SK-N-SH (cell line): ENCODE measurements at regions not wholly inside any gene's neighbourhood (a gene's known extent, or its start where the extent isn't known, plus 50 kb on each side); places are given as distances from the start of the nearest gene placed in this dataset.

Source experiments
- CTCF ChIA-PET: fragments of 300-600, 350-600 bp; formaldehyde crosslinking; extraction: SDS; loops from one replicate; lab custom pipeline; 2021; lab: Yijun Ruan, JAX
- POLR2A ChIA-PET: fragments of 350-600 bp; sonication (Branson Sonifier 250); formaldehyde crosslinking; extraction: SDS; loops from one replicate; lab custom pipeline; 2020; ENCODE audit warnings: antibody characterized with exemption, inconsistent platforms; lab: Yijun Ruan, JAX
- DNase-seq: peaks from one replicate; pipeline ENCODE4 v3.0.0; 2012
- H2AFZ ChIP-seq: fragments of 200-600 bp; sonication (generic); 2 replicates; pipeline ENCODE4 v1.8.1; 2016; ENCODE audit warnings: antibody characterized with exemption, mild to moderate bottlenecking, low read depth
- H3F3A ChIP-seq: fragments of 200-600 bp; sonication (generic); replicated peaks from 2 replicates; pipeline ENCODE3; 2016; ENCODE audit warnings: antibody characterized with exemption, mild to moderate bottlenecking; ENCODE audit not compliant: insufficient read depth
- H3K27ac ChIP-seq, 2 experiments: fragments of 200-500 bp in 1 of 2; fragments of 200-600 bp in 1 of 2; sonication (Bioruptor generic) in 1 of 2; sonication (generic), shearing (Covaris generic) in 1 of 2; 2 replicates each; pipeline versions ENCODE4 v1.5.1 to v1.6.1; 2014 to 2016; ENCODE audit warnings: low read depth in 2 of 2, inconsistent platforms in 1 of 2, low read length in 1 of 2, mild to moderate bottlenecking in 1 of 2, mixed read lengths in 1 of 2
- H3K27me3 ChIP-seq: fragments of 200-600 bp; sonication (generic), shearing (Covaris generic); 2 replicates; pipeline ENCODE4 v1.6.1; 2016; ENCODE audit warnings: mixed run types; ENCODE audit not compliant: insufficient read depth
- H3K36me3 ChIP-seq, 2 experiments: fragments of 200-500 bp in 1 of 2; fragments of 200-600 bp in 1 of 2; sonication (Bioruptor generic) in 1 of 2; sonication (generic) in 1 of 2; replicated peaks in 1 of 2; 2 replicates each; pipeline versions ENCODE3 to v1.5.1; 2014 to 2016; ENCODE audit warnings: low read length in 1 of 2, mild to moderate bottlenecking in 1 of 2; ENCODE audit not compliant: insufficient read depth in 2 of 2, control insufficient read depth in 1 of 2
- H3K4me1 ChIP-seq, 2 experiments: fragments of 200-500 bp in 1 of 2; fragments of 200-600 bp in 1 of 2; sonication (Bioruptor generic) in 1 of 2; sonication (generic), shearing (Covaris generic) in 1 of 2; 2 replicates each; pipeline versions ENCODE4 v1.5.1 to v1.6.1; 2014 to 2016; ENCODE audit warnings: low read depth in 1 of 2, low read length in 1 of 2, mixed run types in 1 of 2; ENCODE audit not compliant: insufficient read depth in 2 of 2, control insufficient read depth in 1 of 2
- H3K4me2 ChIP-seq: fragments of 200-600 bp; sonication (generic), shearing (Covaris generic); 2 replicates; pipeline ENCODE4 v1.6.1; 2017; ENCODE audit warnings: mixed run types
- H3K4me3 ChIP-seq, 2 experiments: fragments of 200-500 bp in 1 of 2; fragments of 200-600 bp in 1 of 2; sonication (Bioruptor generic) in 1 of 2; sonication (generic), shearing (Covaris generic) in 1 of 2; 2 replicates each; pipeline versions ENCODE4 v1.5.1 to v1.8.1; 2014 to 2016; ENCODE audit warnings: low read depth in 2 of 2, inconsistent platforms in 1 of 2, low read length in 1 of 2, mild to moderate bottlenecking in 1 of 2, mixed read lengths in 1 of 2, moderate library complexity in 1 of 2
- H3K79me2 ChIP-seq: fragments of 200-600 bp; sonication (generic); 2 replicates; pipeline ENCODE4 v1.8.1; 2017; ENCODE audit warnings: mild to moderate bottlenecking; ENCODE audit not compliant: insufficient read depth
- H3K9ac ChIP-seq: fragments of 200-600 bp; sonication (generic); 2 replicates; pipeline ENCODE4 v1.6.1; 2017; ENCODE audit warnings: mixed run types
- H3K9me2 ChIP-seq: fragments of 200-600 bp; sonication (generic); 2 replicates; pipeline ENCODE4 v1.6.1; 2017; ENCODE audit warnings: mixed run types
- H3K9me3 ChIP-seq: fragments of 200-600 bp; sonication (generic); 2 replicates; pipeline ENCODE4 v1.6.1; 2017; ENCODE audit warnings: mixed run types, mild to moderate bottlenecking, moderate library complexity
- H4K20me1 ChIP-seq: fragments of 200-600 bp; sonication (generic); 2 replicates; pipeline ENCODE4 v1.6.1; 2017; ENCODE audit warnings: mild to moderate bottlenecking, mixed run types; ENCODE audit not compliant: insufficient read depth
- EP300 ChIP-seq, 2 experiments: IDR thresholded peaks; 2 replicates each; pipeline versions ENCODE4 v1.4.0 to v1.6.1; 2012; ENCODE audit warnings: borderline replicate concordance in 1 of 2, low read depth in 1 of 2, low read length in 1 of 2
- FOSL2 ChIP-seq: IDR thresholded peaks from 2 replicates; pipeline ENCODE4 v1.4.0; 2012; ENCODE audit warnings: low read depth, mild to moderate bottlenecking, moderate library complexity, borderline replicate concordance
- FOXM1 ChIP-seq: IDR thresholded peaks from 2 replicates; pipeline ENCODE4 v1.4.0; 2012; ENCODE audit warnings: low read depth, mild to moderate bottlenecking
- GABPA ChIP-seq: IDR thresholded peaks from 2 replicates; pipeline ENCODE4 v1.4.0; 2012; ENCODE audit warnings: low read depth, mild to moderate bottlenecking
- JUND ChIP-seq: IDR thresholded peaks from 2 replicates; pipeline ENCODE4 v1.4.0; 2012
- NFIC ChIP-seq: IDR thresholded peaks from 2 replicates; pipeline ENCODE4 v1.4.0; 2012; ENCODE audit warnings: borderline replicate concordance
- RAD21 ChIP-seq: IDR thresholded peaks from 2 replicates; pipeline ENCODE4 v1.6.1; 2012; ENCODE audit warnings: mild to moderate bottlenecking, low read length
- RCOR1 ChIP-seq: fragments of 150-350 bp; IDR thresholded peaks from 2 replicates; pipeline ENCODE4 v1.6.1; 2017; ENCODE audit warnings: antibody characterized with exemption, low read length
- RFX5 ChIP-seq: IDR thresholded peaks from 2 replicates; pipeline ENCODE4 v1.6.1; 2012; ENCODE audit warnings: mild to moderate bottlenecking, improper control_type of control experiment, low read length
- SMC3 ChIP-seq: IDR thresholded peaks from 2 replicates; pipeline ENCODE4 v1.6.1; 2012; ENCODE audit warnings: low read depth, low read length, improper control_type of control experiment
- TCF12 ChIP-seq: IDR thresholded peaks from 2 replicates; pipeline ENCODE4 v1.4.0; 2012
- TEAD4 ChIP-seq: IDR thresholded peaks from 2 replicates; pipeline ENCODE4 v1.4.0; 2012; ENCODE audit warnings: mild to moderate bottlenecking, borderline replicate concordance; ENCODE audit not compliant: insufficient read depth
- WGBS: methylation state at CpG from one replicate; pipeline ENCODE4 v1.1.6; 2017; ENCODE audit warnings: low lambda C conversion rate; 5-methylcytosine and 5-hydroxymethylcytosine counted together
- TF ChIP-seq, protein P1 (sequence below): IDR thresholded peaks from 2 replicates; pipeline ENCODE4 v1.4.0; 2012; ENCODE audit warnings: low read depth
- TF ChIP-seq, protein P2 (sequence below): fragments of 150-350 bp; IDR thresholded peaks from 2 replicates; pipeline ENCODE4 v1.6.1; 2017; ENCODE audit warnings: antibody characterized with exemption, low read length, low read depth, borderline replicate concordance
- TF ChIP-seq, protein P3 (sequence below): IDR thresholded peaks from 2 replicates; pipeline ENCODE4 v1.4.0; 2012; ENCODE audit warnings: low read depth, borderline replicate concordance
- TF ChIP-seq, protein P4 (sequence below): fragments of 150-350 bp; IDR thresholded peaks from 2 replicates; pipeline ENCODE4 v1.6.1; 2016; ENCODE audit warnings: mild to moderate bottlenecking, low read depth, low read length
- TF ChIP-seq, protein P5 (sequence below): fragments of 200-600 bp; sonication (generic); IDR thresholded peaks from 2 replicates; pipeline ENCODE4 v1.6.1; 2017; ENCODE audit warnings: antibody characterized with exemption, mild to moderate bottlenecking, moderate library complexity
- TF ChIP-seq, protein P6 (sequence below): IDR thresholded peaks from 2 replicates; pipeline ENCODE4; 2012

DNA sequence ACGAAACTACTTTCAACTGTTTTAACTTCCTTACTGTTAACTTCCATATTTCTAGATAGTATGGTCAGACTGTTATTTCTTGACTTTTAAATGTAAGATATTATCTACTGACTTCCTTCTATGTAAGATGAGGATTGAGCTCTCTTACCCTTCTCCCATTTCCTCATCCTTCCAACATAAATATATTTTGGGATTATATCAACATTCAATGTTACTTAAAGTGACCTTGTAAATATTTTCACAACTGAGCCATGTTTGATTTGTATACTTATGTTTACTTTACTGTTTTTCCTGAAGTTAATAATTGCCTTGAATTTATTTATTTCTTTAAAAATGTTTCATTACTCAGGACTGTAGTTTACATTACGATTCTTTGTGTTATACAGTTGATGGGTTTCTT is 148.7 kb downstream of the ZIC5 start:
- Histone ChIP-seq H3K79me2 (no peaks in the 10 kb centered on the region), H3K4me2 (no peak overlapping the region), H3K27me3 (no peaks in the 10 kb centered on the region), H3F3A (no peaks in the 10 kb centered on the region), H3K9me3 (no peaks in the 10 kb centered on the region), H2AFZ (no peak overlapping the region), H3K36me3 (no peaks in the 10 kb centered on the region), H3K9ac (no peak overlapping the region), H4K20me1 (no peaks in the 10 kb centered on the region), H3K27ac (no peak overlapping the region)
- 46% methylated on average over 2 of the region's 2 CpGs for WGBS
- CTCF ChIA-PET, result no interaction called here
- DNase-seq, result no peak
- TF ChIP-seq, protein P1, sequence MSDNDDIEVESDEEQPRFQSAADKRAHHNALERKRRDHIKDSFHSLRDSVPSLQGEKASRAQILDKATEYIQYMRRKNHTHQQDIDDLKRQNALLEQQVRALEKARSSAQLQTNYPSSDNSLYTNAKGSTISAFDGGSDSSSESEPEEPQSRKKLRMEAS, result no peak
- no peak for TF ChIP-seq FOXM1
- TF ChIP-seq, protein P2, sequence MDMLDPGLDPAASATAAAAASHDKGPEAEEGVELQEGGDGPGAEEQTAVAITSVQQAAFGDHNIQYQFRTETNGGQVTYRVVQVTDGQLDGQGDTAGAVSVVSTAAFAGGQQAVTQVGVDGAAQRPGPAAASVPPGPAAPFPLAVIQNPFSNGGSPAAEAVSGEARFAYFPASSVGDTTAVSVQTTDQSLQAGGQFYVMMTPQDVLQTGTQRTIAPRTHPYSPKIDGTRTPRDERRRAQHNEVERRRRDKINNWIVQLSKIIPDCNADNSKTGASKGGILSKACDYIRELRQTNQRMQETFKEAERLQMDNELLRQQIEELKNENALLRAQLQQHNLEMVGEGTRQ, result no peak
- TF ChIP-seq, protein P3, sequence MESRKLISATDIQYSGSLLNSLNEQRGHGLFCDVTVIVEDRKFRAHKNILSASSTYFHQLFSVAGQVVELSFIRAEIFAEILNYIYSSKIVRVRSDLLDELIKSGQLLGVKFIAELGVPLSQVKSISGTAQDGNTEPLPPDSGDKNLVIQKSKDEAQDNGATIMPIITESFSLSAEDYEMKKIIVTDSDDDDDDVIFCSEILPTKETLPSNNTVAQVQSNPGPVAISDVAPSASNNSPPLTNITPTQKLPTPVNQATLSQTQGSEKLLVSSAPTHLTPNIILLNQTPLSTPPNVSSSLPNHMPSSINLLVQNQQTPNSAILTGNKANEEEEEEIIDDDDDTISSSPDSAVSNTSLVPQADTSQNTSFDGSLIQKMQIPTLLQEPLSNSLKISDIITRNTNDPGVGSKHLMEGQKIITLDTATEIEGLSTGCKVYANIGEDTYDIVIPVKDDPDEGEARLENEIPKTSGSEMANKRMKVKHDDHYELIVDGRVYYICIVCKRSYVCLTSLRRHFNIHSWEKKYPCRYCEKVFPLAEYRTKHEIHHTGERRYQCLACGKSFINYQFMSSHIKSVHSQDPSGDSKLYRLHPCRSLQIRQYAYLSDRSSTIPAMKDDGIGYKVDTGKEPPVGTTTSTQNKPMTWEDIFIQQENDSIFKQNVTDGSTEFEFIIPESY, result no peak
- TF ChIP-seq NFIC, result no peak
- no peak for TF ChIP-seq RCOR1
- no peak for TF ChIP-seq FOSL2
- no peak for TF ChIP-seq SMC3
- TF ChIP-seq, protein P4, sequence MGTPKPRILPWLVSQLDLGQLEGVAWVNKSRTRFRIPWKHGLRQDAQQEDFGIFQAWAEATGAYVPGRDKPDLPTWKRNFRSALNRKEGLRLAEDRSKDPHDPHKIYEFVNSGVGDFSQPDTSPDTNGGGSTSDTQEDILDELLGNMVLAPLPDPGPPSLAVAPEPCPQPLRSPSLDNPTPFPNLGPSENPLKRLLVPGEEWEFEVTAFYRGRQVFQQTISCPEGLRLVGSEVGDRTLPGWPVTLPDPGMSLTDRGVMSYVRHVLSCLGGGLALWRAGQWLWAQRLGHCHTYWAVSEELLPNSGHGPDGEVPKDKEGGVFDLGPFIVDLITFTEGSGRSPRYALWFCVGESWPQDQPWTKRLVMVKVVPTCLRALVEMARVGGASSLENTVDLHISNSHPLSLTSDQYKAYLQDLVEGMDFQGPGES, result no peak
- TF ChIP-seq TCF12, result no peak
- no peak for TF ChIP-seq RFX5
- TF ChIP-seq, all 33 proteins: peak for 0
- Histone ChIP-seq H3K4me1 (no peaks in the 10 kb centered on the region), H3K4me3 (no peak overlapping the region), H3K9me2 (no peaks in the 10 kb centered on the region)
- POLR2A ChIA-PET, result no interaction called here

DNA sequence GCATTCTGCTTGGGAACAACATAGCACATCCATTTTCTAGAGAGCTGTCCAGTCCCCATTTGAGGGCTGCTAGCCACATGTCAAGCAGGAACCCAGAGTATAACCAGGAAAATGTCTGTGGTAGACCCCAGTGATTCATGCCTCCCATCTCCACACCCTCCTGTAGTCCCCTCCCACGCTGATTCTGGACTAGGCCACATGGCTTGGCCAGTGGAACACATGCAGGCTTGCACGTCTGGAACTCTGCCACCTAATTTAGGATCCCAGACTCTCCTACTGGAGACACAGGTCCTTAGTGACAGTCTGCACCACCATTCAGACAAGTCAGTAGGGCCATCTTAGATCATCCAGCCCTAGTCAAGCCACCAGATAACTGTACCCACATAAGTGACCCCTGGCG is 149.8 kb downstream of the ZIC5 start:
- POLR2A ChIA-PET, result no interaction called here
- TF ChIP-seq, protein P1, result no peak
- no peak for TF ChIP-seq NFIC
- no peak for TF ChIP-seq EP300 (IDR thresholded peaks at IDR 0.05; ENCODE audit: borderline replicate concordance in 1 of 2, low read depth in 1 of 2, low read length in 1 of 2)
- TF ChIP-seq, protein P2, result no peak
- TF ChIP-seq FOSL2, result no peak
- TF ChIP-seq, protein P5, sequence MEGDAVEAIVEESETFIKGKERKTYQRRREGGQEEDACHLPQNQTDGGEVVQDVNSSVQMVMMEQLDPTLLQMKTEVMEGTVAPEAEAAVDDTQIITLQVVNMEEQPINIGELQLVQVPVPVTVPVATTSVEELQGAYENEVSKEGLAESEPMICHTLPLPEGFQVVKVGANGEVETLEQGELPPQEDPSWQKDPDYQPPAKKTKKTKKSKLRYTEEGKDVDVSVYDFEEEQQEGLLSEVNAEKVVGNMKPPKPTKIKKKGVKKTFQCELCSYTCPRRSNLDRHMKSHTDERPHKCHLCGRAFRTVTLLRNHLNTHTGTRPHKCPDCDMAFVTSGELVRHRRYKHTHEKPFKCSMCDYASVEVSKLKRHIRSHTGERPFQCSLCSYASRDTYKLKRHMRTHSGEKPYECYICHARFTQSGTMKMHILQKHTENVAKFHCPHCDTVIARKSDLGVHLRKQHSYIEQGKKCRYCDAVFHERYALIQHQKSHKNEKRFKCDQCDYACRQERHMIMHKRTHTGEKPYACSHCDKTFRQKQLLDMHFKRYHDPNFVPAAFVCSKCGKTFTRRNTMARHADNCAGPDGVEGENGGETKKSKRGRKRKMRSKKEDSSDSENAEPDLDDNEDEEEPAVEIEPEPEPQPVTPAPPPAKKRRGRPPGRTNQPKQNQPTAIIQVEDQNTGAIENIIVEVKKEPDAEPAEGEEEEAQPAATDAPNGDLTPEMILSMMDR, result no peak
- TF ChIP-seq, protein P6, sequence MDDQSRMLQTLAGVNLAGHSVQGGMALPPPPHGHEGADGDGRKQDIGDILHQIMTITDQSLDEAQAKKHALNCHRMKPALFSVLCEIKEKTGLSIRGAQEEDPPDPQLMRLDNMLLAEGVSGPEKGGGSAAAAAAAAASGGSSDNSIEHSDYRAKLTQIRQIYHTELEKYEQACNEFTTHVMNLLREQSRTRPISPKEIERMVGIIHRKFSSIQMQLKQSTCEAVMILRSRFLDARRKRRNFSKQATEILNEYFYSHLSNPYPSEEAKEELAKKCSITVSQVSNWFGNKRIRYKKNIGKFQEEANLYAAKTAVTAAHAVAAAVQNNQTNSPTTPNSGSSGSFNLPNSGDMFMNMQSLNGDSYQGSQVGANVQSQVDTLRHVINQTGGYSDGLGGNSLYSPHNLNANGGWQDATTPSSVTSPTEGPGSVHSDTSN, result no peak
- no peak for TF ChIP-seq GABPA
- TF ChIP-seq TEAD4, result no peak
- TF ChIP-seq JUND, result no peak
- no peak for TF ChIP-seq RAD21
- TF ChIP-seq, protein P4, result no peak

More for the DNA sequence above, 149.8 kb downstream of the ZIC5 start:
- 50% methylated on average over 3 of the region's 3 CpGs for WGBS
- no peaks in the 10 kb centered on the region for H3F3A ChIP-seq
- DNase-seq, result no peak
- no peak overlapping the region for H3K4me2 ChIP-seq
- H4K20me1 ChIP-seq, result no peaks in the 10 kb centered on the region
- H3K9ac ChIP-seq, result no peak overlapping the region
- H3K27ac ChIP-seq, result no peak overlapping the region
- no peak overlapping the region for H3K4me3 ChIP-seq
- no peaks in the 10 kb centered on the region for H3K9me3 ChIP-seq
- CTCF ChIA-PET, result no interaction called here
- no peaks in the 10 kb centered on the region for H3K36me3 ChIP-seq
- H3K4me1 ChIP-seq, result no peaks in the 10 kb centered on the region
- no peaks in the 10 kb centered on the region for H3K27me3 ChIP-seq
- no peaks in the 10 kb centered on the region for H3K9me2 ChIP-seq
- no peak overlapping the region for H2AFZ ChIP-seq
- H3K79me2 ChIP-seq, result no peaks in the 10 kb centered on the region
